ENCODE measurements at regions not wholly inside any gene's neighbourhood (a gene's known extent, or its start where the extent isn't known, plus 50 kb on each side); places are given as distances from the start of the nearest gene placed in this dataset.

- no peak overlapping the region for H2BK120ac ChIP-seq (ENCODE audit: low read depth, low read length)
- H2BK5ac ChIP-seq (ENCODE audit: low read depth, low read length, poor library complexity, severe bottlenecking), result no peak overlapping the region
- dilution Hi-C loops (cut with HindIII; ENCODE audit: low sequenced_read_pairs, unreplicated experiment), result no loop called here
- H2BK20ac ChIP-seq (ENCODE audit: low read depth, low read length), result no peak overlapping the region
- peak; percentile 14 for DNase-seq
- H3K9me3 ChIP-seq (ENCODE audit: control insufficient read depth, insufficient read depth, low read length), result no peaks in the 10 kb centered on the region
- H3K18ac ChIP-seq (ENCODE audit: low read depth, low read length), result 0 out of 2 replicates have a peak overlapping the region, but pooled peaks have one; percentile 32
- H3K4ac ChIP-seq (ENCODE audit: low read depth, low read length), result no peak overlapping the region
- H3K56ac ChIP-seq (ENCODE audit: extremely low read depth, insufficient read depth, low read length), result no peak overlapping the region
- peaks cover 11% of the 10 kb centered on the region for H3K4me1 ChIP-seq (ENCODE audit: control insufficient read depth, insufficient read depth, low read length)
- H2AK5ac ChIP-seq (ENCODE audit: low read depth, low read length), result no peak overlapping the region
- no peak overlapping the region for H3K27ac ChIP-seq (ENCODE audit: insufficient read depth, low read length)
- H3K14ac ChIP-seq (replicated peaks; ENCODE audit: low read depth, low read length), result no peak overlapping the region
- no peak overlapping the region for H3K4me2 ChIP-seq (ENCODE audit: low read depth, low read length)
- CTCF ChIA-PET, result no interaction called here
- BruUV-seq (replicated peaks), result no TSS peak
- in situ Hi-C loops (cut with MboI; ENCODE audit: low sequenced_read_pairs), result no loop called here
- H3K36me3 ChIP-seq (ENCODE audit: control insufficient read depth, insufficient read depth, low read length), result no peaks in the 10 kb centered on the region
- H4K8ac ChIP-seq (ENCODE audit: low read depth in 2 of 2, low read length in 2 of 2), result no peak overlapping the region
- H3K23ac ChIP-seq (ENCODE audit: low read depth, low read length), result no peak overlapping the region
- H3K4me3 ChIP-seq (ENCODE audit: insufficient read depth, low read depth, low read length), result no peak overlapping the region
- H4K20me1 ChIP-seq (ENCODE audit: insufficient read depth, low read length), result no peaks in the 10 kb centered on the region
- POLR2A ChIA-PET (ENCODE audit: unreplicated experiment), result no interaction called here
- no peak overlapping the region; the same call in 1 of the 2 replicates for H4K5ac ChIP-seq (ENCODE audit: low read depth, low read length)
- no peaks in the 10 kb centered on the region for H3K79me1 ChIP-seq (ENCODE audit: low read depth in 1 of 2, low read length in 2 of 2)
- H2BK15ac ChIP-seq (ENCODE audit: low read depth, low read length), result no peak overlapping the region
- no peaks in the 10 kb centered on the region for H3K27me3 ChIP-seq (ENCODE audit: control insufficient read depth, insufficient read depth, low read length)
- intact Hi-C loops (cut with micrococcal nuclease), result no loop called here
- no CpG with 5 or more reads among the region's 5 CpGs for WGBS, 2 experiments (ENCODE audit: extremely low coverage in 2 of 2, insufficient read length in 1 of 2)
- no peak overlapping the region for H3K9ac ChIP-seq (ENCODE audit: low read depth, low read length)
- no peaks in the 10 kb centered on the region for H3K9me1 ChIP-seq (ENCODE audit: insufficient read depth, low read length)
- ATAC-seq (ENCODE audit: low read depth), result no peak
- no peak for TF ChIP-seq SMC3 (IDR thresholded peaks at IDR 0.05; ENCODE audit: low read depth, low read length)
- TF ChIP-seq MAZ (IDR thresholded peaks at IDR 0.05; ENCODE audit: borderline replicate concordance, low read depth, low read length), result no peak
- no peak for TF ChIP-seq BHLHE40 (IDR thresholded peaks at IDR 0.05; ENCODE audit: low read depth, low read length)
- no peak for TF ChIP-seq POLR2A (IDR thresholded peaks at IDR 0.05; ENCODE audit: low read depth, low read length)
- no peak for TF ChIP-seq MXI1 (IDR thresholded peaks at IDR 0.05; ENCODE audit: borderline replicate concordance, low read depth, low read length)
- TF ChIP-seq RCOR1 (IDR thresholded peaks at IDR 0.05; ENCODE audit: insufficient replicate concordance, low read length), result no peak
- TF ChIP-seq NFE2L2 (IDR thresholded peaks at IDR 0.05; ENCODE audit: low read depth, low read length), result no peak
- no peak for TF ChIP-seq USF2 (IDR thresholded peaks at IDR 0.05; ENCODE audit: low read depth, low read length)
- TF ChIP-seq FOS (IDR thresholded peaks at IDR 0.05; ENCODE audit: low read depth, low read length), result no peak
- no peak for TF ChIP-seq RAD21 (IDR thresholded peaks at IDR 0.05; ENCODE audit: low read length)
- TF ChIP-seq CTCF (conservative IDR thresholded peaks at IDR 0.05; ENCODE audit: low read depth, low read length), result no peak
- TF ChIP-seq CHD1 (IDR thresholded peaks at IDR 0.05; ENCODE audit: low read depth, low read length), result no peak
- no peak for TF ChIP-seq MAFK (IDR thresholded peaks at IDR 0.05; ENCODE audit: low read depth, low read length)
- TF ChIP-seq RFX5 (IDR thresholded peaks at IDR 0.05; ENCODE audit: low read depth, low read length), result no peak
- TF ChIP-seq CEBPB (IDR thresholded peaks at IDR 0.05; ENCODE audit: low read depth, low read length), result no peak
- TF ChIP-seq, protein P1, sequence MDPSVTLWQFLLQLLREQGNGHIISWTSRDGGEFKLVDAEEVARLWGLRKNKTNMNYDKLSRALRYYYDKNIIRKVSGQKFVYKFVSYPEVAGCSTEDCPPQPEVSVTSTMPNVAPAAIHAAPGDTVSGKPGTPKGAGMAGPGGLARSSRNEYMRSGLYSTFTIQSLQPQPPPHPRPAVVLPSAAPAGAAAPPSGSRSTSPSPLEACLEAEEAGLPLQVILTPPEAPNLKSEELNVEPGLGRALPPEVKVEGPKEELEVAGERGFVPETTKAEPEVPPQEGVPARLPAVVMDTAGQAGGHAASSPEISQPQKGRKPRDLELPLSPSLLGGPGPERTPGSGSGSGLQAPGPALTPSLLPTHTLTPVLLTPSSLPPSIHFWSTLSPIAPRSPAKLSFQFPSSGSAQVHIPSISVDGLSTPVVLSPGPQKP (IDR thresholded peaks at IDR 0.05; ENCODE audit: borderline replicate concordance, low read depth, low read length), result no peak
- no peak overlapping the region for H4K91ac ChIP-seq (ENCODE audit: insufficient read depth, low read depth, low read length)
- no peak overlapping the region for H2AFZ ChIP-seq (replicated peaks; ENCODE audit: low read length, poor library complexity)
- no peak overlapping the region for H2AK9ac ChIP-seq (replicated peaks; ENCODE audit: low read depth, low read length, poor library complexity)
Observed at GRCh38 chr2:18788592-18788991, 199.2 kb upstream of the NT5C1B start.

Data from IMR-90 (cell line).